ENCODE measurements at regions not wholly inside any gene's neighbourhood (a gene's known extent, or its start where the extent isn't known, plus 50 kb on each side); places are given as distances from the start of the nearest gene placed in this dataset.

GRCh38 chr2:204470178-204470620 lies 75.1 kb upstream of the PARD3B start:
- no peaks in the 10 kb centered on the region for H3K36me3 Mint-ChIP-seq
- peak overlapping the region in 1 of 4 donors; percentile 42 for H3K4me3 Mint-ChIP-seq
- H3K27ac Mint-ChIP-seq = no peak overlapping the region
- peaks cover 0 to 13% (median 0%) of the 10 kb centered on the region in 3 donors for H3K9me3 Mint-ChIP-seq
- no peaks in the 10 kb centered on the region for H3K4me1 Mint-ChIP-seq
- no peaks in the 10 kb centered on the region for H3K27me3 Mint-ChIP-seq

GRCh38 chr2:204470621-204471196 lies 74.6 kb upstream of the PARD3B start:
- Mint-ChIP-seq H3K27ac (no peak overlapping the region), H3K36me3 (no peaks in the 10 kb centered on the region), H3K4me1 (no peaks in the 10 kb centered on the region), H3K27me3 (no peaks in the 10 kb centered on the region), H3K4me3 (no peak overlapping the region), H3K9me3 (peaks cover 0 to 10% (median 0%) of the 10 kb centered on the region in 3 donors)

- Mint-ChIP-seq H3K4me1 (no peaks in the 10 kb centered on the region), H3K4me3 (no peak overlapping the region), H3K9me3 (peaks cover 0 to 11% (median 0%) of the 10 kb centered on the region in 3 donors), H3K27ac (no peak overlapping the region), H3K27me3 (no peaks in the 10 kb centered on the region), H3K36me3 (no peaks in the 10 kb centered on the region)
Measured at GRCh38 chr2:204472375-204472774, 72.9 kb upstream of the PARD3B start.

GRCh38 chr2:204473224-204473623 lies 72.1 kb upstream of the PARD3B start:
- H3K27me3 Mint-ChIP-seq = no peaks in the 10 kb centered on the region
- no peak overlapping the region for H3K27ac Mint-ChIP-seq
- peaks cover 0 to 9% (median 0%) of the 10 kb centered on the region in 3 donors for H3K9me3 Mint-ChIP-seq
- no peaks in the 10 kb centered on the region for H3K4me1 Mint-ChIP-seq
- H3K4me3 Mint-ChIP-seq = no peak overlapping the region
- no peaks in the 10 kb centered on the region for H3K36me3 Mint-ChIP-seq

- H3K9me3 Mint-ChIP-seq = peaks cover 0 to 9% (median 0%) of the 10 kb centered on the region in 3 donors
- no peaks in the 10 kb centered on the region for H3K36me3 Mint-ChIP-seq
- H3K4me3 Mint-ChIP-seq = no peak overlapping the region
- no peaks in the 10 kb centered on the region for H3K27me3 Mint-ChIP-seq
- H3K4me1 Mint-ChIP-seq = no peaks in the 10 kb centered on the region
- H3K27ac Mint-ChIP-seq = no peak overlapping the region
Measured at GRCh38 chr2:204475399-204475798, 69.9 kb upstream of the PARD3B start.

- H3K27ac Mint-ChIP-seq = no peak overlapping the region
- peaks cover 0 to 9% (median 0%) of the 10 kb centered on the region in 3 donors for H3K9me3 Mint-ChIP-seq
- no peaks in the 10 kb centered on the region for H3K36me3 Mint-ChIP-seq
- no peaks in the 10 kb centered on the region for H3K27me3 Mint-ChIP-seq
- no peak overlapping the region for H3K4me3 Mint-ChIP-seq
- H3K4me1 Mint-ChIP-seq = no peaks in the 10 kb centered on the region
Measured at GRCh38 chr2:204477358-204477950, 67.8 kb upstream of the PARD3B start.

GRCh38 chr2:204479557-204479956 lies 65.7 kb upstream of the PARD3B start:
- Mint-ChIP-seq H3K4me1 (no peaks in the 10 kb centered on the region), H3K9me3 (peaks cover 0 to 5% (median 0%) of the 10 kb centered on the region in 3 donors), H3K27ac (no peak overlapping the region), H3K27me3 (no peaks in the 10 kb centered on the region), H3K36me3 (no peaks in the 10 kb centered on the region), H3K4me3 (no peak overlapping the region)

- Mint-ChIP-seq H3K9me3 (peaks cover 0 to 3% (median 0%) of the 10 kb centered on the region in 3 donors), H3K27ac (no peak overlapping the region), H3K27me3 (no peaks in the 10 kb centered on the region), H3K4me3 (no peak overlapping the region), H3K4me1 (no peaks in the 10 kb centered on the region), H3K36me3 (no peaks in the 10 kb centered on the region)
Measured at GRCh38 chr2:204480676-204481075, 64.6 kb upstream of the PARD3B start.

GRCh38 chr2:204483608-204484081 lies 61.6 kb upstream of the PARD3B start:
- Mint-ChIP-seq H3K36me3 (no peaks in the 10 kb centered on the region), H3K4me3 (no peak overlapping the region)

GRCh38 chr2:204486321-204486720 lies 59.0 kb upstream of the PARD3B start:
- Mint-ChIP-seq H3K36me3 (no peaks in the 10 kb centered on the region), H3K27ac (no peak overlapping the region), H3K27me3 (no peaks in the 10 kb centered on the region)

More at GRCh38 chr2:204483608-204484081, 61.6 kb upstream of the PARD3B start:
- Mint-ChIP-seq H3K27me3 (no peaks in the 10 kb centered on the region), H3K27ac (no peak overlapping the region), H3K9me3 (no peaks in the 10 kb centered on the region), H3K4me1 (no peaks in the 10 kb centered on the region)

GRCh38 chr2:204486805-204487204 lies 58.5 kb upstream of the PARD3B start:
- no peaks in the 10 kb centered on the region for H3K4me1 Mint-ChIP-seq
- no peaks in the 10 kb centered on the region for H3K36me3 Mint-ChIP-seq
- H3K9me3 Mint-ChIP-seq = no peaks in the 10 kb centered on the region
- no peak overlapping the region for H3K27ac Mint-ChIP-seq
- H3K4me3 Mint-ChIP-seq = no peak overlapping the region
- H3K27me3 Mint-ChIP-seq = no peaks in the 10 kb centered on the region

More at GRCh38 chr2:204486321-204486720, 59.0 kb upstream of the PARD3B start:
- H3K4me3 Mint-ChIP-seq = no peak overlapping the region
- H3K9me3 Mint-ChIP-seq = no peaks in the 10 kb centered on the region
- H3K4me1 Mint-ChIP-seq = no peaks in the 10 kb centered on the region

GRCh38 chr2:204487447-204488229 lies 57.6 kb upstream of the PARD3B start:
- Mint-ChIP-seq H3K4me3 (no peak overlapping the region), H3K36me3 (no peaks in the 10 kb centered on the region), H3K9me3 (no peaks in the 10 kb centered on the region), H3K4me1 (no peaks in the 10 kb centered on the region), H3K27me3 (no peaks in the 10 kb centered on the region), H3K27ac (no peak overlapping the region)

- peaks cover 2% of the 10 kb centered on the region for H3K36me3 Mint-ChIP-seq
- H3K4me3 Mint-ChIP-seq = no peak overlapping the region
- no peaks in the 10 kb centered on the region for H3K9me3 Mint-ChIP-seq
- H3K4me1 Mint-ChIP-seq = no peaks in the 10 kb centered on the region
- no peaks in the 10 kb centered on the region for H3K27me3 Mint-ChIP-seq
- H3K27ac Mint-ChIP-seq = no peak overlapping the region
Measured at GRCh38 chr2:204491528-204491927, 53.7 kb upstream of the PARD3B start.

- Mint-ChIP-seq H3K27me3 (no peaks in the 10 kb centered on the region), H3K9me3 (no peaks in the 10 kb centered on the region), H3K36me3 (peaks cover 2% of the 10 kb centered on the region), H3K4me3 (no peak overlapping the region), H3K27ac (no peak overlapping the region), H3K4me1 (no peaks in the 10 kb centered on the region)
Measured at GRCh38 chr2:204492417-204492816, 52.9 kb upstream of the PARD3B start.

GRCh38 chr2:204494681-204495080 lies 50.6 kb upstream of the PARD3B start:
- Mint-ChIP-seq H3K4me1 (no peaks in the 10 kb centered on the region), H3K36me3 (peaks cover 2% of the 10 kb centered on the region), H3K4me3 (no peak overlapping the region), H3K9me3 (no peaks in the 10 kb centered on the region), H3K27me3 (no peaks in the 10 kb centered on the region), H3K27ac (no peak overlapping the region)

Data from IgD-negative memory B cell (primary cell).